ENCODE measurements at regions not wholly inside any gene's neighbourhood (a gene's known extent, or its start where the extent isn't known, plus 50 kb on each side); places are given as distances from the start of the nearest gene placed in this dataset.
A peak's percentile ranks its signal among the peaks of the same experiment; 100 is the strongest.

- H3K36me3 Mint-ChIP-seq (ENCODE audit: insufficient read depth): no peaks in the 10 kb centered on the region
- no peak overlapping the region for H3K4me3 Mint-ChIP-seq (ENCODE audit: low read depth)
- no peaks in the 10 kb centered on the region for H3K27me3 Mint-ChIP-seq
- H3K9me3 Mint-ChIP-seq (ENCODE audit: low read depth): no peaks in the 10 kb centered on the region
- no peaks in the 10 kb centered on the region for H3K4me1 Mint-ChIP-seq (ENCODE audit: low read depth)
- H3K27ac Mint-ChIP-seq: no peak overlapping the region
- TF ChIP-seq, protein P1, sequence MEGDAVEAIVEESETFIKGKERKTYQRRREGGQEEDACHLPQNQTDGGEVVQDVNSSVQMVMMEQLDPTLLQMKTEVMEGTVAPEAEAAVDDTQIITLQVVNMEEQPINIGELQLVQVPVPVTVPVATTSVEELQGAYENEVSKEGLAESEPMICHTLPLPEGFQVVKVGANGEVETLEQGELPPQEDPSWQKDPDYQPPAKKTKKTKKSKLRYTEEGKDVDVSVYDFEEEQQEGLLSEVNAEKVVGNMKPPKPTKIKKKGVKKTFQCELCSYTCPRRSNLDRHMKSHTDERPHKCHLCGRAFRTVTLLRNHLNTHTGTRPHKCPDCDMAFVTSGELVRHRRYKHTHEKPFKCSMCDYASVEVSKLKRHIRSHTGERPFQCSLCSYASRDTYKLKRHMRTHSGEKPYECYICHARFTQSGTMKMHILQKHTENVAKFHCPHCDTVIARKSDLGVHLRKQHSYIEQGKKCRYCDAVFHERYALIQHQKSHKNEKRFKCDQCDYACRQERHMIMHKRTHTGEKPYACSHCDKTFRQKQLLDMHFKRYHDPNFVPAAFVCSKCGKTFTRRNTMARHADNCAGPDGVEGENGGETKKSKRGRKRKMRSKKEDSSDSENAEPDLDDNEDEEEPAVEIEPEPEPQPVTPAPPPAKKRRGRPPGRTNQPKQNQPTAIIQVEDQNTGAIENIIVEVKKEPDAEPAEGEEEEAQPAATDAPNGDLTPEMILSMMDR (IDR thresholded peaks at IDR 0.05; ENCODE audit: unreplicated experiment): peak; percentile 40
- DNase-seq (ENCODE audit: low spot score, unreplicated experiment): no peak
Observed at GRCh38 chr1:238953448-238954010, 432.8 kb upstream of the CHRM3 start.

GRCh38 chr1:238951809-238952208 lies 434.6 kb upstream of the CHRM3 start:
- DNase-seq (ENCODE audit: low spot score, unreplicated experiment): no peak
- Mint-ChIP-seq H3K9me3 (ENCODE audit: low read depth) (no peaks in the 10 kb centered on the region), H3K4me3 (ENCODE audit: low read depth) (no peak overlapping the region)

DNA sequence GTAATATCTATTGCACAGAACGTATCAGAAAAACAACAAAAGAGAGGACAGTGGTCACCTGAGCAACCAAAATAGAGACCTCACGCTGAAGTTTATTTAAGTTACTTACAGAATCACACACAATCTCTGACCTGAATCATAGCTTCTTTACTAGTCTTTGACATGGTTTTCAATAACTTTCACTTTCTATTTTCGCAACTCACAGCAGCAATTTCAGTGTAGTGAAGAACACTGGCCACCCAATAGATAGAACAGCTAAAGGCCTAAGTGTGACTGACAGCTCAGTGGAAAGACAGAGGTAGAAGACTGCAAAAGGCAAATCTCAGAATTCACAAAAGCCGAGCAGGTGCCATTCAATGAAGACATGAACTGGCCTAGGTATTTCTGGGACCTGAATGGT lies 435.6 kb upstream of the CHRM3 start:
- TF ChIP-seq, protein P1 (IDR thresholded peaks at IDR 0.05; ENCODE audit: unreplicated experiment): no peak
- H3K4me3 Mint-ChIP-seq (ENCODE audit: low read depth): no peak overlapping the region
- H3K27me3 Mint-ChIP-seq: no peaks in the 10 kb centered on the region
- H3K27ac Mint-ChIP-seq: no peak overlapping the region
- no peaks in the 10 kb centered on the region for H3K36me3 Mint-ChIP-seq (ENCODE audit: insufficient read depth)
- H3K9me3 Mint-ChIP-seq (ENCODE audit: low read depth): no peaks in the 10 kb centered on the region
- no peaks in the 10 kb centered on the region for H3K4me1 Mint-ChIP-seq (ENCODE audit: low read depth)
- no peak for DNase-seq (ENCODE audit: low spot score, unreplicated experiment)

More at GRCh38 chr1:238951809-238952208, 434.6 kb upstream of the CHRM3 start:
- Mint-ChIP-seq H3K27ac (no peak overlapping the region), H3K27me3 (no peaks in the 10 kb centered on the region), H3K4me1 (ENCODE audit: low read depth) (no peaks in the 10 kb centered on the region), H3K36me3 (ENCODE audit: insufficient read depth) (no peaks in the 10 kb centered on the region)
- TF ChIP-seq, protein P1 (IDR thresholded peaks at IDR 0.05; ENCODE audit: unreplicated experiment): peak; percentile 58

- Mint-ChIP-seq H3K27me3 (no peaks in the 10 kb centered on the region), H3K4me3 (ENCODE audit: low read depth) (no peak overlapping the region), H3K4me1 (ENCODE audit: low read depth) (no peaks in the 10 kb centered on the region), H3K36me3 (ENCODE audit: insufficient read depth) (no peaks in the 10 kb centered on the region), H3K27ac (no peak overlapping the region), H3K9me3 (ENCODE audit: low read depth) (no peaks in the 10 kb centered on the region)
- DNase-seq (ENCODE audit: low spot score, unreplicated experiment): no peak
- TF ChIP-seq, protein P1 (IDR thresholded peaks at IDR 0.05; ENCODE audit: unreplicated experiment): no peak
Observed at GRCh38 chr1:238950017-238950416, 436.4 kb upstream of the CHRM3 start.

DNA sequence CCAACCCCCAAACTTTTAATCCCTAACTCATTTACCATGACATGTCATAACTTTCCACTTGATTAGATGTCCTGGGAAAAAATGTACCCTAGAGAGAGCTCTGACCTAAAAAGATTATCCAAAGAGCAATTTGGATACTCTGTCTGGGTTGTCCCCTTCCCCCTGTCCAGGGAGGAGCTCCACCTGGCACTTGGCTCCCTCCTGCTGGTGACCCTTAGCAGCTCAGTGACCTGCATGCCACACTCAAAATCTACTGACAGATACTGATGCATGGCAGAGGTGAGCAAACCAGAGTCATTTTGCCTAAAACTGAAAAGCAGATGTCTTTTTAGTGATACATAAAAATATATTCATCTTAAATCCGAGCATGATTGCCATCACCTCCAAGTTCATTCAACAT lies 442.3 kb upstream of the CHRM3 start:
- Mint-ChIP-seq H3K4me3 (ENCODE audit: low read depth) (no peak overlapping the region), H3K36me3 (ENCODE audit: insufficient read depth) (no peaks in the 10 kb centered on the region), H3K9me3 (ENCODE audit: low read depth) (no peaks in the 10 kb centered on the region), H3K4me1 (ENCODE audit: low read depth) (no peaks in the 10 kb centered on the region), H3K27me3 (no peaks in the 10 kb centered on the region), H3K27ac (no peak overlapping the region)
- TF ChIP-seq, protein P1 (IDR thresholded peaks at IDR 0.05; ENCODE audit: unreplicated experiment): no peak
- no peak for DNase-seq (ENCODE audit: low spot score, unreplicated experiment)

Measured in progenitor cell of endocrine pancreas (in vitro differentiated cells).